ENCODE measurements at regions not wholly inside any gene's neighbourhood (a gene's known extent, or its start where the extent isn't known, plus 50 kb on each side); places are given as distances from the start of the nearest gene placed in this dataset.

DNA sequence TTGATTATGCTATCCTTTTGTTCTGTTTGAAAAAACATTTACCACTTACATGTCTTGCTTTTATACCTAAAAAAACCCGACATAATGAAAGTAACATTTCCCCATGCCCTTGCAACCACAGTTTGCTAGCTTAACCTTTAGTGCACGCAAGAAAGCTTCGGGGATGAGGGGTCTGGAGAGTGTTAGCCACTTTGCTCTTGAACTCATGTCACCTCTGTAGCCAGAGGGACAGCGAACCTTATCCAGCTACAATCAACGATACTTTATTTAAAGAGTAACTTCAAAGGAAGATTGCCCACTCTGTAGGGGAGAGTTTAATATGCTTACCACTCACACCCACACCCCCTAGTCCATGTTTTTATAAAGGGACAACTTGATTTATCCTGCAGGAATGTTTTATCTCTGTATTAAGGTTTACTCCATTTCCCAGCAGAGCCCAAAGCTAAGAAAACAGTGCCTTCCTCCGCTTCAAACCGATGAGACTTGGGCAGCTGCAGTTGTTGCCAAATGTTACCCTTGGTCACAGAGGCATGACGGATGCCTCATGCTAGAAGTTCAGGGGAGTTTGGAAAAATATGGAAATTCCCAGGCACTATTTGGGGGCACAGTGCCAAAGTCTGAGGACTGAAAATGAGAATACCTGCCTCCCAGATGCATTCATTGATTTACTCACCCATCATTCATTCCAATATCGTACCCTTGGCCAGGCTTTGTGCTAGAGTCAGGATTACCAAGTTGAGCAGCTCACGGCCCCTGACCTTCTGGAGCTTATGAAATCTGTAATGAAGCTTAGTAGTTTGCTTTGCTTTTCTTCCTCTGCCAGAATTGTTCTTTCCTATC is 61.4 kb upstream of the VCAM1 start:
- TF ChIP-seq, protein P1, sequence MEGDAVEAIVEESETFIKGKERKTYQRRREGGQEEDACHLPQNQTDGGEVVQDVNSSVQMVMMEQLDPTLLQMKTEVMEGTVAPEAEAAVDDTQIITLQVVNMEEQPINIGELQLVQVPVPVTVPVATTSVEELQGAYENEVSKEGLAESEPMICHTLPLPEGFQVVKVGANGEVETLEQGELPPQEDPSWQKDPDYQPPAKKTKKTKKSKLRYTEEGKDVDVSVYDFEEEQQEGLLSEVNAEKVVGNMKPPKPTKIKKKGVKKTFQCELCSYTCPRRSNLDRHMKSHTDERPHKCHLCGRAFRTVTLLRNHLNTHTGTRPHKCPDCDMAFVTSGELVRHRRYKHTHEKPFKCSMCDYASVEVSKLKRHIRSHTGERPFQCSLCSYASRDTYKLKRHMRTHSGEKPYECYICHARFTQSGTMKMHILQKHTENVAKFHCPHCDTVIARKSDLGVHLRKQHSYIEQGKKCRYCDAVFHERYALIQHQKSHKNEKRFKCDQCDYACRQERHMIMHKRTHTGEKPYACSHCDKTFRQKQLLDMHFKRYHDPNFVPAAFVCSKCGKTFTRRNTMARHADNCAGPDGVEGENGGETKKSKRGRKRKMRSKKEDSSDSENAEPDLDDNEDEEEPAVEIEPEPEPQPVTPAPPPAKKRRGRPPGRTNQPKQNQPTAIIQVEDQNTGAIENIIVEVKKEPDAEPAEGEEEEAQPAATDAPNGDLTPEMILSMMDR (IDR thresholded peaks at IDR 0.05), result no peak
- no peak for TF ChIP-seq POLR2A (IDR thresholded peaks at IDR 0.05)

All from testis (tissue), 2 donors.